ENCODE measurements at regions not wholly inside any gene's neighbourhood (a gene's known extent, or its start where the extent isn't known, plus 50 kb on each side); places are given as distances from the start of the nearest gene placed in this dataset.

DNA sequence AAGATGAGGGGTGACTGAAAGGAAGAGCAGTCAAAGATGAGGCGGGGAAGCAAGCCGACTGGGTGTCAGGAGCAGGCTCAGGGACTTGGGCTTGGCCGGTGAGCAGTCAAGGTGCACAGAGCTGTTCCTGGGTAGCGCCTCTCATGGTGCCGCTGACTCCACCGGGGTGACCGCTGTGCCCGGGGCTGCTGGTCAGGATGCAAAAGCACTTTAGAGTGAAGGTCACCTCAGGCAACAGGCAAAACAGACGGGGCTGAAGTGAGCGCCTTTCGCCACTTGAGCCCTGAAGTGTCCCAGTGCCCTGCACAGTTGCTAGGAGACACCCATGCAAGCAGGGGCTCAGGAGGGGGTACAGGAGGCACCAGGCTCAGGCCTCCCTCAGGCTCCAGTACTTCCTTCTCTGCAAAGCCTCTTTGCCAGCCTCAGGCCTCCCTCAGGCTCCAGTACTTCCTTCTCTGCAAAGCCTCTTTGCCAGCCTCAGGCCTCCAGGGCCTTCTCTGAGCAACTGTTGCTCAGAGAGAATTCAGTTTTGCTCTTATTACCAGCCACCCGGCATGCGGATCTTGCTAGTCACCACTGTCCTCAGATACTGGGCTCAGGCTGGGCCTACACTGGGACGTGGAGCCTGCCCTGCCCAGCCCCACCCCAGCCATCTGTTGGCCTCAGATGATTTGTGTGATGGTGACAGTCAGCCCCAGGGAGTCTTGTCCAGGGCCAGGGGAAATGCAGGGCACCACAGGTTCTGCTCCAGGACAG lies 99.7 kb upstream of the IRF2BP2 start:
- Histone ChIP-seq H3K27me3 (replicated peaks) (no peaks in the 10 kb centered on the region), H3K36me3 (replicated peaks) (no peaks in the 10 kb centered on the region), H3K27ac (no peak overlapping the region), H3K4me3 (ENCODE audit: low read depth, low read length) (no peak overlapping the region)
- in situ Hi-C loops (cut with HindIII; ENCODE audit: low pct_ligation_motif_present, low sequenced_read_pairs): no loop called here
- TF ChIP-seq, protein P1, sequence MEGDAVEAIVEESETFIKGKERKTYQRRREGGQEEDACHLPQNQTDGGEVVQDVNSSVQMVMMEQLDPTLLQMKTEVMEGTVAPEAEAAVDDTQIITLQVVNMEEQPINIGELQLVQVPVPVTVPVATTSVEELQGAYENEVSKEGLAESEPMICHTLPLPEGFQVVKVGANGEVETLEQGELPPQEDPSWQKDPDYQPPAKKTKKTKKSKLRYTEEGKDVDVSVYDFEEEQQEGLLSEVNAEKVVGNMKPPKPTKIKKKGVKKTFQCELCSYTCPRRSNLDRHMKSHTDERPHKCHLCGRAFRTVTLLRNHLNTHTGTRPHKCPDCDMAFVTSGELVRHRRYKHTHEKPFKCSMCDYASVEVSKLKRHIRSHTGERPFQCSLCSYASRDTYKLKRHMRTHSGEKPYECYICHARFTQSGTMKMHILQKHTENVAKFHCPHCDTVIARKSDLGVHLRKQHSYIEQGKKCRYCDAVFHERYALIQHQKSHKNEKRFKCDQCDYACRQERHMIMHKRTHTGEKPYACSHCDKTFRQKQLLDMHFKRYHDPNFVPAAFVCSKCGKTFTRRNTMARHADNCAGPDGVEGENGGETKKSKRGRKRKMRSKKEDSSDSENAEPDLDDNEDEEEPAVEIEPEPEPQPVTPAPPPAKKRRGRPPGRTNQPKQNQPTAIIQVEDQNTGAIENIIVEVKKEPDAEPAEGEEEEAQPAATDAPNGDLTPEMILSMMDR (IDR thresholded peaks at IDR 0.05; ENCODE audit: low read depth, low read length, missing control alignments): no peak
- DNase-seq: no peak

DNA sequence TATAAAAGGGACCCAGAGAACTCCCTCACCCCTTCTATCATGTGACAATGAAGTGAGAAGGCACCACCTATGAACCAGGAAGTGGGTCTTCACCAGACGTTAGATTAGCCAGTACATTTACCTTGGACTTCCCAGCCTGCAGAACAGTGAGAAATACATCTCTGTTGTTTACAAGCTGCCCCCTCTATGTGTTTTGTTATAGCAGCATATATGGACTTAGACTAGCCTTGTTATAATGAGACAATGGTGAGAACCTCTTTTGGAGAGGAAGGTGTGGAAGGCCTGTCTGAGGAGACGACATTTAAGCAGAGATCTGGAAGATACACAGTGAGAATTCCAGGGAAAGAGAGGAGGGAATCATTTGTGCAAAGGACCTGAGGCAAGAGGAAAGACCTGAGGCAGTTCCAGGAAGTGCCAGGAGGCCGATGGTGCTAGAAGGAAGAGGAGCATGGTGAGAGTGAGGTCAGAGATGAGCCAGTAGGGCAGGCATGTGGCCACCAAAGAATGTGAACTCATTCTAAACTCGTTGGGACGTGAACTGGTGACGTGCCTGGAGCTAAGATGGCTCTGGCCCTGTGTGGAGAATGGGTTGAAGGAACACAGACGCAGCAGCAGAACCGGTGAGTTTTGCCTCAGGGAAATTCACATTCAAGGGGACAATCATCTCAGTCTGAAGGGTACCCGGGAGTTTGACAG lies 98.9 kb upstream of the IRF2BP2 start:
- no peak overlapping the region for H3K4me3 ChIP-seq (ENCODE audit: low read depth, low read length)
- no peak for DNase-seq
- H3K27ac ChIP-seq: no peak overlapping the region
- H3K27me3 ChIP-seq (replicated peaks): no peaks in the 10 kb centered on the region
- no peaks in the 10 kb centered on the region for H3K36me3 ChIP-seq (replicated peaks)
- in situ Hi-C loops (cut with HindIII; ENCODE audit: low pct_ligation_motif_present, low sequenced_read_pairs): no loop called here
- TF ChIP-seq, protein P1 (IDR thresholded peaks at IDR 0.05; ENCODE audit: low read depth, low read length, missing control alignments): no peak

DNA sequence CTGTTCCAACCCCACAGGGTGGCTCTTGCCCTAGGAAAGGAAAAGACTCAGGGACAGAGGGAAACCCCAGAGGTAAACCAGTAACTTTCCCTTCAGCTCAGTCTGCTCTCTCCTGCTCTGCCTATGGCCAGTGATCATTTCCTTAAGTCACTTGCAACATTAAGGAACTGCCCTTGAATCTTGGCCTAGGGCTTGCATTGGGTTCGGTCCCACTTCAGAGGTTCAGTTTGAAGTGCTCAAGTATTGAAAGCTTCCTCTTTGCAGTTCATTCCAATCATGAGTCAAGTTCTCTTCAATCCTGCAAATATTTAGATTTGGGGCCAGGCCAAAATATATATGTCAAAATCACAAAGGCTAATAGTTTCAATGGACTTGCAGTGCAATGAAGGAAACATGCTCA lies 97.7 kb upstream of the IRF2BP2 start:
- DNase-seq: no peak
- TF ChIP-seq, protein P1 (IDR thresholded peaks at IDR 0.05; ENCODE audit: low read depth, low read length, missing control alignments): no peak
- in situ Hi-C loops (cut with HindIII; ENCODE audit: low pct_ligation_motif_present, low sequenced_read_pairs): no loop called here
- H3K4me3 ChIP-seq (ENCODE audit: low read depth, low read length): no peak overlapping the region
- no peaks in the 10 kb centered on the region for H3K27me3 ChIP-seq (replicated peaks)
- H3K36me3 ChIP-seq (replicated peaks): no peaks in the 10 kb centered on the region
- no peak overlapping the region for H3K27ac ChIP-seq

DNA sequence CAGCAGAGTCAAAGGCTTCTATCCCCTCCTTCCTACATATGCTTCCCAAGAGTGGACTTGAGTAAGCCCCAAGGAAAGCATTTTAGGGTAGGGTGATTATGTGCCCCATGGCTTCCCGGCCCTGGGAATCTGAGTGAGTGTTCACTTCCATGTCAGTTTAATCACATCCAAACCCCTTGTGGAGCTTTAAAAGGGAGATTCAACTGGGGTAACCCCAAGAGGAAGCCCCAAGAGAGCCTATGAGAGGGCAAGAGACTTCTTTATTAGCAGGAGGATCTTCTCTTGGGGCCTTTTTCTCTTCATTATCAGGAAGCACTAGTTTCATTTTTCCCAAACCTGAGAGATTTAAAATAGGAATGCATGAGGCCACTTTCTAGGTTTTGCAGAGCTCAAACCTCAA lies 97.0 kb upstream of the IRF2BP2 start:
- Histone ChIP-seq H3K27ac (no peak overlapping the region), H3K36me3 (replicated peaks) (no peaks in the 10 kb centered on the region), H3K4me3 (ENCODE audit: low read depth, low read length) (no peak overlapping the region), H3K27me3 (replicated peaks) (no peaks in the 10 kb centered on the region)
- DNase-seq: no peak
- TF ChIP-seq, protein P1 (IDR thresholded peaks at IDR 0.05; ENCODE audit: low read depth, low read length, missing control alignments): no peak
- in situ Hi-C loops (cut with HindIII; ENCODE audit: low pct_ligation_motif_present, low sequenced_read_pairs): no loop called here

DNA sequence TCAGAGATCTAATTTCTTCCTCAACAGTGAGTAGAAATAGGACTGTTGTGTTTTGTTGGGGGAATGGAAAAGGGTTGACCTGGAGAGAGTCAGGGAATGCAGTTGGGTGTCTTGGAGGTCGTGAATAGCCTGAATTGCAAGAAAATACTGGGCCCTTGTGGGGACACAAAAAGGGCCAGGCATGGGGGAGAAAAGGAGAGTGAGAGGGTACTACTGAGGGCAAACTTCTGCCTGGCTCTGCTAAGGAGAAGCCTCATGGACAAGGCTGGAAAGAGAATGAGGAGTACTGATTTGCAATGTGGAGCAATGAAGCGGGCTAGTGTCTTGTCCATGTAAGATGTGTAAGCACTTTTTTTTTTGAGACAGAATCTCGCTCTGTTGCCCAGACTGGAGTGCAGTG lies 96.2 kb upstream of the IRF2BP2 start:
- H3K36me3 ChIP-seq (replicated peaks): no peaks in the 10 kb centered on the region
- TF ChIP-seq, protein P1 (IDR thresholded peaks at IDR 0.05; ENCODE audit: low read depth, low read length, missing control alignments): no peak
- no peak overlapping the region for H3K27ac ChIP-seq
- H3K27me3 ChIP-seq (replicated peaks): no peaks in the 10 kb centered on the region
- H3K4me3 ChIP-seq (ENCODE audit: low read depth, low read length): no peak overlapping the region
- in situ Hi-C loops (cut with HindIII; ENCODE audit: low pct_ligation_motif_present, low sequenced_read_pairs): no loop called here
- no peak for DNase-seq

Measured in brain microvascular endothelial cell (primary cell).